Chondrocyte (in vitro differentiated cells): ENCODE measurements at regions not wholly inside any gene's neighbourhood (a gene's known extent, or its start where the extent isn't known, plus 50 kb on each side); places are given as distances from the start of the nearest gene placed in this dataset.

Experiments used
- DNase-seq: peaks from one replicate; pipeline ENCODE4 v3.0.0; 2021; ENCODE audit warnings: mixed read lengths, low spot score
- H3K27ac Mint-ChIP-seq: one replicate; pipeline ENCODE4 v1.8.0; 2021; ENCODE audit warnings: mild to moderate bottlenecking, moderate library complexity, mixed read lengths; ENCODE audit not compliant: unreplicated experiment
- H3K27me3 Mint-ChIP-seq: 2 replicates; pipeline ENCODE4 v1.8.0; 2021; ENCODE audit warnings: low read depth, mixed read lengths
- H3K36me3 Mint-ChIP-seq: 2 replicates; pipeline ENCODE4 v1.8.0; 2021; ENCODE audit warnings: low read depth, mixed read lengths
- H3K4me1 Mint-ChIP-seq: 2 replicates; pipeline ENCODE4 v1.8.0; 2021; ENCODE audit warnings: low read depth, mild to moderate bottlenecking, mixed read lengths
- H3K4me3 Mint-ChIP-seq: one replicate; pipeline ENCODE4 v1.8.0; 2021; ENCODE audit warnings: mild to moderate bottlenecking, moderate library complexity, mixed read lengths; ENCODE audit not compliant: unreplicated experiment
- H3K9me3 Mint-ChIP-seq: 2 replicates; pipeline ENCODE4 v1.8.0; 2021; ENCODE audit warnings: low read depth, mixed read lengths
- CTCF ChIP-seq: fragments of 200-600 bp; sonication (generic); IDR thresholded peaks from 2 replicates; pipeline ENCODE4 v1.5.0; 2021; ENCODE audit warnings: antibody characterized with exemption, mild to moderate bottlenecking, moderate library complexity

- H3K9me3 Mint-ChIP-seq, result peaks cover 35% of the 10 kb centered on the region
- H3K4me1 Mint-ChIP-seq, result no peaks in the 10 kb centered on the region
- no peaks in the 10 kb centered on the region for H3K27me3 Mint-ChIP-seq
- H3K4me3 Mint-ChIP-seq, result no peak overlapping the region
- peaks cover 3% of the 10 kb centered on the region for H3K36me3 Mint-ChIP-seq
- no peak for TF ChIP-seq CTCF
- no peak for DNase-seq
- no peak overlapping the region for H3K27ac Mint-ChIP-seq
Observed at GRCh38 chr12:90393652-90394051, 561.3 kb downstream of the CCER1 start.

DNA sequence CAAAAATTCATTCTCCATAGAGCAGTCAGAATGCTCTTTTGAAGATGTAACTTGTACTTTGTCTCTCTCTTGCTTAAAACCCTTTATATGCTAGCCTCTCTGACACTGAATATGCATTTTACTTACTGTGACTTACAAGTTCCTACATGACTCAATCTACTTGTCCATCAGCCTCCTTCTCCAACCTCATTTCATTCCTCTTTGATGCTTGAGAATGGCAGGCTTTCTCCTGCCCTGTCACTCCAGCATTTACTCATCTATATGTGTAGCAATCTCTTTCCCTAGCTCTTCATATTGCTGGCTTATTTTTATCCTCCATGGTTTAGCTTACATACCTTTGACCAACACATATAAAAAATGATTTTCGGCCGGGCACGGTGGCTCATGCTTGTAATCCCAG, 561.9 kb downstream of the CCER1 start:
- peaks cover 3% of the 10 kb centered on the region for H3K36me3 Mint-ChIP-seq
- H3K27me3 Mint-ChIP-seq, result no peaks in the 10 kb centered on the region
- H3K9me3 Mint-ChIP-seq, result peaks cover 40% of the 10 kb centered on the region
- no peak for TF ChIP-seq CTCF
- no peak overlapping the region for H3K27ac Mint-ChIP-seq
- no peaks in the 10 kb centered on the region for H3K4me1 Mint-ChIP-seq
- no peak for DNase-seq
- H3K4me3 Mint-ChIP-seq, result no peak overlapping the region

DNA sequence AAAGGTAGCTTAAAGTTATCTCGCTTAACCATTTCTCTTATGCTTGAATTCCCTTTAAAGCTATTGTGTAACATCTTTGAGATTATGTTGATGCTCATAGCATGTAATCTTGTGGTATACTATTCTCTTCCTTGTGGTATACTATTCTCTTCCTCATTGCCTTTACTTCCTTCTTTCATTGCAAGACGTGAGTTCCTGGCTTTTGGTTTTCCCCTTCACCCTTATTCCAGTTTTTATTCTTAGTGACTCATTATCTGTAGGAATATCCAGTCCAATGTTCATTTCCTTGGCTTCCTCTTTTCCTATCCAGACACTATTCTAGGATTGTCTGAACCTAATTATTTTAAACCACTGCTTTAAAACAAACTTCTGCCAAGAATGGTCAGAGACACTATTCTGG, 564.0 kb downstream of the CCER1 start:
- Mint-ChIP-seq H3K27ac (no peak overlapping the region), H3K4me3 (no peak overlapping the region), H3K36me3 (peaks cover 8% of the 10 kb centered on the region), H3K4me1 (no peaks in the 10 kb centered on the region), H3K27me3 (no peaks in the 10 kb centered on the region), H3K9me3 (peaks cover 32% of the 10 kb centered on the region)
- TF ChIP-seq CTCF, result no peak
- no peak for DNase-seq

- no peaks in the 10 kb centered on the region for H3K9me3 Mint-ChIP-seq
- no peaks in the 10 kb centered on the region for H3K27me3 Mint-ChIP-seq
Observed at GRCh38 chr12:90368081-90368480, 586.9 kb downstream of the CCER1 start.

GRCh38 chr12:90366286-90366685, 588.7 kb downstream of the CCER1 start:
- Mint-ChIP-seq H3K36me3 (no peaks in the 10 kb centered on the region), H3K27ac (no peak overlapping the region), H3K9me3 (no peaks in the 10 kb centered on the region), H3K4me3 (no peak overlapping the region), H3K27me3 (no peaks in the 10 kb centered on the region), H3K4me1 (peaks cover 11% of the 10 kb centered on the region)
- DNase-seq, result no peak
- TF ChIP-seq CTCF, result no peak

More at GRCh38 chr12:90368081-90368480, 586.9 kb downstream of the CCER1 start:
- no peak overlapping the region for H3K4me3 Mint-ChIP-seq
- H3K36me3 Mint-ChIP-seq, result no peaks in the 10 kb centered on the region
- H3K27ac Mint-ChIP-seq, result no peak overlapping the region
- TF ChIP-seq CTCF, result no peak
- no peak for DNase-seq
- H3K4me1 Mint-ChIP-seq, result peaks cover 11% of the 10 kb centered on the region
